ENCODE measurements at regions not wholly inside any gene's neighbourhood (a gene's known extent, or its start where the extent isn't known, plus 50 kb on each side); places are given as distances from the start of the nearest gene placed in this dataset.
"Not testable (repeated sequence)": the region's sequence is repeated elsewhere in the genome, so short reads cannot be mapped to it uniquely, and the experiment has no call there.

DNA sequence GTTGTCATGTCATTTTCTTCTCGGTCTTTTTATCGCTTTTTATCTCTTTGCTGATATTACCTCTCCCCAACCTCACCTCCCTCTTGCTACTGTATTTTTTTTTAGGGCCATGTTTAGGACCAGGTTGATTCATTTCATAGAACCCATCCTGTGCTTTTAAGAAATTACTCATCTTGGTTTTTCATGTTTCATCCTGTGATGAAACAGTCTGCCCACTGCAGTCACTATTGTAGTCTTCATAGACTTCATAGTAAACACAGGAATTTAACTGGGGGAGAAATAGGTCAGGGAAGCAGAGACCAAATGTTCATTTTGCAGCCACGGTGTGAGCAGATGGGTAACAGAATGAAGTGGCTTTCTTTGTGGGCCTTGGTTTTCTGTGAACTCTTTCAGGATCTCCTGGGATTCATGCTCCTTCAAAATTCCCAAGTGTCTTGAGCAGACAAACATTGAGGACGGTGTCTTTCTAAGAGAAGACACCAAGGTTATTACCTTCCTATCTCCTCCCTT lies 161.8 kb downstream of the NAA11 start:
- Histone ChIP-seq H3K9me3 (ENCODE audit: insufficient read depth, low read depth, low read length) (no peaks in the 10 kb centered on the region), H3K4me2 (ENCODE audit: low read length) (no peak overlapping the region), H3K18ac (ENCODE audit: low read length) (no peak overlapping the region), H3K36me3 (ENCODE audit: control insufficient read depth in 1 of 2, insufficient read depth in 2 of 2, low read length in 2 of 2) (no peaks in the 10 kb centered on the region), H3K79me2 (ENCODE audit: control insufficient read depth, insufficient read depth, low read length, poor library complexity) (no peaks in the 10 kb centered on the region), H3K27me3 (ENCODE audit: insufficient read depth, low read length) (no peaks in the 10 kb centered on the region), H3K14ac (ENCODE audit: low read length) (no peak overlapping the region), H2AK5ac (ENCODE audit: low read length) (no peak overlapping the region), H2BK12ac (ENCODE audit: low read length) (no peak overlapping the region), H3K4me1 (ENCODE audit: control insufficient read depth in 1 of 2, insufficient read depth in 2 of 2, low read length in 2 of 2) (no peaks in the 10 kb centered on the region), H2BK120ac (ENCODE audit: insufficient read depth, low read length, poor library complexity) (no peak overlapping the region), H4K8ac (ENCODE audit: low read depth, low read length) (no peak overlapping the region), H4K12ac (ENCODE audit: low read depth, low read length) (no peak overlapping the region), H3K4ac (ENCODE audit: low read depth, low read length) (no peak overlapping the region), H2BK5ac (ENCODE audit: low read depth, low read length, poor library complexity) (no peak overlapping the region), H3K9ac (ENCODE audit: low read length) (no peak overlapping the region), H4K91ac (ENCODE audit: low read depth, low read length) (no peak overlapping the region), H3K27ac (ENCODE audit: low read depth, low read length) (no peak overlapping the region), H3K79me1 (ENCODE audit: low read length) (no peaks in the 10 kb centered on the region), H3K4me3 (ENCODE audit: low read depth, low read length) (no peak overlapping the region), H3K23ac (ENCODE audit: low read length) (no peak overlapping the region), H2AFZ (ENCODE audit: insufficient read depth, low read length, poor library complexity) (no peak overlapping the region)
- DNase-seq = no peak
- WGBS (ENCODE audit: extremely low coverage, insufficient coverage, insufficient read length) = no CpG with 5 or more reads among the region's 4 CpGs

DNA sequence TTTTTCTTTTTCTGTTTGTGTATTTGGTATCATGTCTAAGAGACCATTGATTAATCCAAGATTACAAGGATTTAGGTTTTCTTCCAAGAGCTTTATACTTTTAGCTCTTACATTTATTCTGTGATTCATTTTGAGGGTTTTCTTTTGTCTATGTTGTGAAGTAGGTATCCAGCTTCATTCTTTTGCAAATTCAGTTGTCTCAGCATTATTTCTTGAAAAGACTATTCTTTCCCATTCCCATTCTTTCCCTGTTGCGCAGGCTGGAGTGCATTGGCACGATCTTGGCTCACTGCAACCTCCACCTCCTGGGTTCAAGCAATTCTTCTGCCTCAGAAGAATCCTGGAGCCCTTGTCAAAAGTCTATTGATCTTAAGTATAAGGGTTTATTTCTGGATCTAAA lies 164.9 kb downstream of the NAA11 start:
- Histone ChIP-seq H3K18ac (ENCODE audit: low read length) (no peak overlapping the region), H3K9me3 (ENCODE audit: insufficient read depth, low read depth, low read length) (no peaks in the 10 kb centered on the region), H3K36me3 (ENCODE audit: control insufficient read depth in 1 of 2, insufficient read depth in 2 of 2, low read length in 2 of 2) (no peaks in the 10 kb centered on the region), H2BK120ac (ENCODE audit: insufficient read depth, low read length, poor library complexity) (no peak overlapping the region), H4K12ac (ENCODE audit: low read depth, low read length) (no peak overlapping the region), H3K79me2 (ENCODE audit: control insufficient read depth, insufficient read depth, low read length, poor library complexity) (no peaks in the 10 kb centered on the region), H2AFZ (ENCODE audit: insufficient read depth, low read length, poor library complexity) (no peak overlapping the region), H3K23ac (ENCODE audit: low read length) (no peak overlapping the region), H3K4me1 (ENCODE audit: control insufficient read depth in 1 of 2, insufficient read depth in 2 of 2, low read length in 2 of 2) (no peaks in the 10 kb centered on the region), H3K27me3 (ENCODE audit: insufficient read depth, low read length) (no peaks in the 10 kb centered on the region), H2BK12ac (ENCODE audit: low read length) (no peak overlapping the region), H3K27ac (ENCODE audit: low read depth, low read length) (no peak overlapping the region), H3K4ac (ENCODE audit: low read depth, low read length) (no peak overlapping the region), H3K79me1 (ENCODE audit: low read length) (no peaks in the 10 kb centered on the region), H3K14ac (ENCODE audit: low read length) (no peak overlapping the region), H3K4me3 (ENCODE audit: low read depth, low read length) (no peak overlapping the region), H4K91ac (ENCODE audit: low read depth, low read length) (no peak overlapping the region), H2AK5ac (ENCODE audit: low read length) (no peak overlapping the region), H4K8ac (ENCODE audit: low read depth, low read length) (no peak overlapping the region), H3K4me2 (ENCODE audit: low read length) (no peak overlapping the region), H2BK5ac (ENCODE audit: low read depth, low read length, poor library complexity) (no peak overlapping the region), H3K9ac (ENCODE audit: low read length) (no peak overlapping the region)
- DNase-seq = no peak
- WGBS (ENCODE audit: extremely low coverage, insufficient coverage, insufficient read length) = no CpG with 5 or more reads among the region's 2 CpGs

DNA sequence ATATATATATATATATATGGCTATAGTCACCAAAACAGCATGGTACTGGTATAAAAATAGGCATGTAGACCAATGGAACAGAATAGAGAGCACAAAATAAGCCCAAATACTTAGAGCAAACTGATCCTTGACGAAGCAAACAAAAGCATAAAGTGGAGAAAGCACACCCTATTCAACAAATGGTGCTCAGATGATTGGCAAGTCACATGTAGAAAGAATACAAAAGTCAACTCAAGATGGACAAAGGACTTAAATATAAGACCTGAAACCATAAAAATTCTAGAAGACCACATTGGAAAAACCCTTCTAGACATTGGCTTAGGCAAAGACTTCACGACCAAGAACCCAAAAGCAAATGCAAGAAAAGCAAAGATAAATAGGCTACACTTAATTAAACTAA lies 167.2 kb downstream of the NAA11 start:
- no CpG with 5 or more reads among the region's 2 CpGs for WGBS (ENCODE audit: extremely low coverage, insufficient coverage, insufficient read length)
- not testable (repeated sequence) for H3K36me3 ChIP-seq (ENCODE audit: control insufficient read depth in 1 of 2, insufficient read depth in 2 of 2, low read length in 2 of 2)

DNA sequence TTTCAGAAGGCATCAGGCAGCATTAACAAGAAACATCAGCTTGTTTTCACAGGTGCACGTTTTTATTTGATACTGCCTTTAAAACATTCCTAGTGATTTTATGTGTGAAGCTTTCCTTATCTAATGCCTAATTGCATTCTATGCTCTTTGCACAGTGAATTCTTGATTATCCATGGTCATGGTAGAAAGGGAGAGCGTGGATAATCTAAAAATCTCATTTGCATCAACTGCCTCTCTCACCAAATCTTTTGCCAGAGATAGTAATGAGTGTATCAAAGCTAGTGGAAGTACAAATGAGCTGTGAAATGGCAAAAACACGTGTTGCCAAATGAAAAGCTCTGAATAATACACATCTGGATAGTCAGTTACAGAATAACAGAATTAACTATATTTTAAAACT lies 170.5 kb downstream of the NAA11 start:
- no peak for DNase-seq
- Histone ChIP-seq H3K23ac (ENCODE audit: low read length) (no peak overlapping the region), H3K79me2 (ENCODE audit: control insufficient read depth, insufficient read depth, low read length, poor library complexity) (no peaks in the 10 kb centered on the region), H2BK120ac (ENCODE audit: insufficient read depth, low read length, poor library complexity) (no peak overlapping the region), H3K27me3 (ENCODE audit: insufficient read depth, low read length) (no peaks in the 10 kb centered on the region), H3K4me2 (ENCODE audit: low read length) (no peak overlapping the region), H3K4ac (ENCODE audit: low read depth, low read length) (no peak overlapping the region), H3K79me1 (ENCODE audit: low read length) (no peaks in the 10 kb centered on the region), H3K18ac (ENCODE audit: low read length) (no peak overlapping the region), H3K4me3 (ENCODE audit: low read depth, low read length) (no peak overlapping the region), H3K27ac (ENCODE audit: low read depth, low read length) (no peak overlapping the region), H2BK12ac (ENCODE audit: low read length) (no peak overlapping the region), H3K36me3 (ENCODE audit: control insufficient read depth in 1 of 2, insufficient read depth in 2 of 2, low read length in 2 of 2) (no peaks in the 10 kb centered on the region), H3K9me3 (ENCODE audit: insufficient read depth, low read depth, low read length) (no peaks in the 10 kb centered on the region), H4K8ac (ENCODE audit: low read depth, low read length) (no peak overlapping the region), H3K14ac (ENCODE audit: low read length) (no peak overlapping the region), H4K12ac (ENCODE audit: low read depth, low read length) (no peak overlapping the region), H2AK5ac (ENCODE audit: low read length) (no peak overlapping the region), H2BK5ac (ENCODE audit: low read depth, low read length, poor library complexity) (no peak overlapping the region), H4K91ac (ENCODE audit: low read depth, low read length) (no peak overlapping the region), H3K9ac (ENCODE audit: low read length) (no peak overlapping the region), H3K4me1 (ENCODE audit: control insufficient read depth in 1 of 2, insufficient read depth in 2 of 2, low read length in 2 of 2) (no peaks in the 10 kb centered on the region), H2AFZ (ENCODE audit: insufficient read depth, low read length, poor library complexity) (no peak overlapping the region)
- no CpG with 5 or more reads among the region's 3 CpGs for WGBS (ENCODE audit: extremely low coverage, insufficient coverage, insufficient read length)

More for the DNA sequence above, 167.2 kb downstream of the NAA11 start:
- not testable (repeated sequence) for H3K79me2 ChIP-seq (ENCODE audit: control insufficient read depth, insufficient read depth, low read length, poor library complexity); H3K27ac ChIP-seq (ENCODE audit: low read depth, low read length); H4K91ac ChIP-seq (ENCODE audit: low read depth, low read length); H4K8ac ChIP-seq (ENCODE audit: low read depth, low read length); H3K18ac ChIP-seq (ENCODE audit: low read length); H3K14ac ChIP-seq (ENCODE audit: low read length); H2BK5ac ChIP-seq (ENCODE audit: low read depth, low read length, poor library complexity); H3K23ac ChIP-seq (ENCODE audit: low read length); H4K12ac ChIP-seq (ENCODE audit: low read depth, low read length); H2BK120ac ChIP-seq (ENCODE audit: insufficient read depth, low read length, poor library complexity); H3K4me1 ChIP-seq (ENCODE audit: control insufficient read depth in 1 of 2, insufficient read depth in 2 of 2, low read length in 2 of 2); H3K9ac ChIP-seq (ENCODE audit: low read length); H3K4me3 ChIP-seq (ENCODE audit: low read depth, low read length); H2AFZ ChIP-seq (ENCODE audit: insufficient read depth, low read length, poor library complexity); H3K27me3 ChIP-seq (ENCODE audit: insufficient read depth, low read length); DNase-seq; H3K4me2 ChIP-seq (ENCODE audit: low read length); H3K9me3 ChIP-seq (ENCODE audit: insufficient read depth, low read depth, low read length); H3K4ac ChIP-seq (ENCODE audit: low read depth, low read length); H2AK5ac ChIP-seq (ENCODE audit: low read length); H3K79me1 ChIP-seq (ENCODE audit: low read length); H2BK12ac ChIP-seq (ENCODE audit: low read length)
